ENCODE measurements at regions not wholly inside any gene's neighbourhood (a gene's known extent, or its start where the extent isn't known, plus 50 kb on each side); places are given as distances from the start of the nearest gene placed in this dataset.

DNA sequence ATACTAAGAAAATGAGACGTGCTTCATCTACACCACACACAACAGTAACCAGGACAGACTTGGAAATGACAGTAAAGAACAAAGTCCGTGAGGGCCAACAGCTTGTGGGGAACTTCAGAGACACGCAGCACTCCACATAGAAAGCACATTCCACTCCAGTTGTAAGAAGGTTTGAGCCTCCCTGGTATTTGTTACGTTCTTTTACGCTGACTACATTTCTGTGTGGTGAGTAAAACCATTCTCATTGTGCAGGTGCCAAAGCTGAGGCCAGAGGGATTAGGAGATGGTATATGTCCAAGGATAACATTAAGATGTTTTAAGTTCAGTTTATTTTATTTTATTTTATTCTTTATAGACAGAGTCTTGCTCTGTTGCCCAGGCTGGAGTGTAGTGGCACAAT lies 1189.9 kb downstream of the UQCRFS1 start:
- no peak for DNase-seq

DNA sequence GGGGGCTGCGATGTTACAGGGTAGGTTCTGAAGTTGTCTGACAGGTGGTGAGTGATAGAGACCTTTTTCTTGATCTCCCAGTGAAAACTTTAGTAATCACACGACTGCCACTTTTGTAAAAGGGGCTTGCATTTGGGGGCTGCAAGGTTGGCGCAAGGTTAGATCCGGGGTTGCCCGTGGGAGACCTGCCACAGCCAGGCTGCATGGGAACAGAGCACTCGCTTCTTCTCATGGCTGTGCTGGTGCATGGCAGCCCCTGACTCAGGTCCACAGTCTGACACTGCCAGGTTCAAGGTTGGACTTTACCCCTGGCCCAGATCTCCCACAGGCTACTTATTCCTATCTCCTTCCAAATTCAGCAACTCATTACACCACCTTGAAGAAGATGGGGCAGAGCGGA lies 1190.4 kb downstream of the UQCRFS1 start:
- no peak for DNase-seq

DNA sequence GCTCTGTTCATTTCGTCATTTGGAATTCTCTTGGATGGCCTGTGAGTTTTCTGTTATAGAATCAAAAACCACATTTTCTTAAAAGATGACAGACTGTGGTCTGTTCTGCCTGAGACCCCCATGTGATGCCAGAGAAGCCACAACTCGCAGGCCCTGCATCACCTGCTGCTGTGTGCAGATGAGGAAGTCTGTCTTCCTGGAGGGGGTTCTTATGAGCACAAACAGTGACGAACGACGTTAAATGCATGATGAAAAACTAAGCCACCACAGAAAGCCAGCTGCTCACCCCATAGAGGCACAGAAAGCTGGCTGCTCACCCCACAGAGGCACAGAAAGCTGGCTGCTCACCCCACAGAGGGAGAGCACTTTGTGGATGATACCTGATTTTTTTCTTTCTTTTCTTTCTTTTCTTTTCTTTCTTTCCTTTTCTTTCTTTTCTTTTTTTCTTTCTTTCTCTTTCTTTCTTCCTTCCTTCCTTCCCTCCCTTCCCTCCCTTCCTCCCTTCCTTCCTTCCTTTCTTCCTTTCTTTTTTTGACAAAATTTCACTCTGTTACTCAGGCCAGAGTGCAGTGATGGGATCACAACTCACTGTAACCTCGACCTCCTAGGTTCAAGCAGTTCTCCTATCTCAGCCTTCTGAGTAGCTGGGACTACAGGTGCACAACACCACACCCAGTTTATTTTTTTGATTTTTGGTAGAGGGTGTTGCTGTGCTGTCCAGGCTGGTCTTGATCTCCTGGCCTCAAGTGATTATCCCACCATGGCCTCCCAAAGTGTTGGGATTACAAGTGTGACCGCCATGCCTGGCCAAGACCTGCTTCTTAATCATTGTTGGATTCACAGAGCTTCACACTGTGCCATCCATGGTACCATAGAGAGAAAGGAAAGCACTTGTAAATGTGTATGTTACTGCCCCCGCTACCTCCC lies 1191.4 kb downstream of the UQCRFS1 start:
- DNase-seq: no peak

DNA sequence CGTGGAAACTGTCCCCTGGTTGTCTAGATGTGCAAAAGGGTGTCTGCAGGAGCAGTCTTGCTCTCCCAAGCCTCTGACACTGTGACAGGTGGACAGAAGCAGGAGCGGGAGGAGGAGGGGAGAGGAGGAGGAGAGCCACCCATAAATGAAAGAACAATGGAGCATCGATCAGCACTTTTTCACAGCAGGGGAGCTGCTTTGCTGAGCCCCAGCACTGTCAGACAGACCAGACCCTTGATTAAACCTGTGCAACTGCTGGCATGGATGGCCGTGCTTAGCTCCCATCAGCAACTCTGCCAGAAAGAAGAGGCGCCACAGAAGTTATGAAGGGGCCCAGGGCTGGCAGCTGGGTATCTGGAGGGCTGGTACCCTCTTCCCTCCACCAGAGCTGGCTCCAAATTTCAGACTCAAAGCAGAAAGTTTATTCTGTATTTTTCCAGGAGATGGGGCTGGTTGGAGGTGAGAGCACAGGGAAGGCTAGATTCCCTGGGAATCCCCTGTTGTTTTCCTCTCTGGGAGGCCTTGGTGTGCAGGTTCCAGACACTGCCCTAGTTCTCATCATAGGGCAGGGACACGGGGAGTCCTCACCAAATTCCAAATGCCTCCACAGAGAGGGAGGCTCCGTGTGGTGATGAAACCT lies 1192.2 kb downstream of the UQCRFS1 start:
- DNase-seq: no peak

DNA sequence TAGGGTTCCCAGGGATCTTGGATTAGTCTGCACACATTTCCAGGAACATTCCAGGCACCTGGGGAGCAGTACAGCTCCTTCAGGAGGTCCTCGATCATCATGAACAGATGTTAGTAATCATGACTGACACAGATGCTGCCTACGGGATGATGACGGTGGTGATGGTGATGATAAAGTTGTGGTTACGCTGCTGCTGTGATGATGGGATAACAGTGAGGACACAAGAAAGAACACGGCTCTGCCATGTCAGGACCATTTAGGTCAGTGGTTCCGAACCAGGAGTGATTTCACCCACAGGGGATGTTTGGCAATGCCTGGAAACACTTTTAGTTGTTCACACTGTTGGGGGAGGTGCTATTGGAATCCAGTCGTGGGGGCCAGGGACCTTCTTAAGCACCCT lies 1193.0 kb downstream of the UQCRFS1 start:
- no peak for DNase-seq

DNA sequence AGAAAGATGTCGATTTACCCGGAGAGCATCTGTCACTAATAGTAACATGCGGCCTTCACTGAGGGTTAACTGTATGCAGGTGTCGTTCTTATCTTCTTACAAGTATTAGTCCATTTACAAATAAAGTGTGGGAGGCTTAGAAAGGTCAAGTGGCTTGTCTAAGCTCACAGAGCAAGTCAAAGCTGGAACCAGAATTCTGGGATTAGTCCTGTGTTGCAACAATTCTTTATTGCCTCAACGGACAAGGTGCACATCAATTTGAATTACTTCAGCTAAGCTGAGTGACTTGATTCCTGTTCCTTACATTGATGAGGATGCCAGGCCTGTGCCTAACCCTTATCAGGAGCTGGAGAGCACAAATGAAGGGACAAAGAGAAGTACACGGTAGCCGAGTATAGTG lies 1193.6 kb downstream of the UQCRFS1 start:
- DNase-seq: no peak

DNA sequence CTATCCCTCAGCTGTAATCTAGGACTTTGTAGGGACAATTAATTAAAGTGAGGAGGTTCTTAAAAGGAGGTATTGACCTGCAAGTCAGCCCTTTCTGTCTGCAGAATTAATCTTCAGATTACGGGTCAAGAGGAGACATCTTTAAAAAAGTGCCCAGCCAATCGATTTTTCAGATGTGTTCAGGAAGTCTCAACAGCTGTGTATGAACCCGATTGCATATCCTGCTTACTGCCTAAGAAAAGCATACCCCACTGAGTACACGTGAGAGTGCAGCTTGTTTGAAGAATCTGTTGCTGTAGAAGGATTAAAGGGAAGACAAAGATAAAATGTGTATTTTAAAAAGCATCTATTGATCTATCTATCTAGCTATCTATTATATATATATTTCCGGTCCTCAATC lies 1194.5 kb downstream of the UQCRFS1 start:
- no peak for DNase-seq

DNA sequence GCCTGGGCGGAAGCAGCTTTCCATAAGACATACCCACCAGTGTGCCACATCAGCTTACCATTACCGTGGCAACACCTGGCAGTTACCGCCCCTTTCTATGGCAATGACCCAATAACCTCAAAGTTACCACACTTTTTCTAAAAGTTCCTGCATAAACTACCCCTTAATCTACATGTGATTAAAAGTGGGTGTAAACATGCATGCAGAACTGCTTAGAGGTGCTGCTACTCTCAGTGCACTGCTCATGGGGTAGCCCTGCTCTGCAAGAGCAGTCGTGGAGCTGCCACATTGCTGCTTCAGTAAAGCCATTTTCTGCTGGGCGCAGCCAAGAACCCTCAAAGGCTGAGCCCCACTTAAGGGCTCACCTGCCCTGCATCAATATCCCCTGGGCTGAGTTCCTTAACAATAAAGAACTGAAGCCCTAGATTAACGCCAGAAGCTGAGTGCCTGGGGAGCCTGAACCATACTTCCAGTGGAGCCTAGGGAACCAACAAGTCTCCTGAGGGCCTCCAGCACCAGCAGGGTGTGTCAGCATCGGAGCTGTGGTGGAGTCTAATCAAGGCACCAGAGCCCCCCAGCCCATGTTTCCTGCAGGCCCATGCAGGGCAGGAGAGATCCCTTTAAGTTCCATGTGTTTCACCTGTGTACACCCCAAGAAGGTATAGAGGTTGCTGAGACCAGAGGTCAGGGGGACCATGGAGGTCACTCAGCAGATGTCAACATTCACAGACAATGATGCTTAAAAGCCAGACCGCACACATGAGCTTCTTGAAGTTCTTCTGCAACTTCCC lies 1198.1 kb downstream of the UQCRFS1 start:
- DNase-seq: no peak

DNA sequence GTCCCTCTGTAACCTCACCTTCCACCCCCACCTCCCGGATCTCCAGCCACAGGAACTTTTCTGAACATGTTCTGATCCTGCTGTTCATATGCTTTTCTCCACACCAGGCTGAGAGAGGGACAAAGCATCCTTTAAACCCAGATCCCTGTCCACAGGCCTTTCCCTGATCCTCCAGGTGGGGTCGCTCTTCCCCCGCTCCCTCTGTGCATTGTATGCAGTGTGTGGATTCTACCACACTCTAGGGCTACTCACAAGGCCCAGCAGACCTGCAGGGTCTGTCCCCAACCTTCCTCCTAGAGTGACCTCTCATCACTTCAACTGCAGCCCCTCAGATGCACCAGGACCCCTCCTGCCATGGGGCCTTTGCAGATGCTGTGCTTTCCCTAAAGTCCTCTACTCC lies 1200.6 kb downstream of the UQCRFS1 start:
- no peak for DNase-seq

DNA sequence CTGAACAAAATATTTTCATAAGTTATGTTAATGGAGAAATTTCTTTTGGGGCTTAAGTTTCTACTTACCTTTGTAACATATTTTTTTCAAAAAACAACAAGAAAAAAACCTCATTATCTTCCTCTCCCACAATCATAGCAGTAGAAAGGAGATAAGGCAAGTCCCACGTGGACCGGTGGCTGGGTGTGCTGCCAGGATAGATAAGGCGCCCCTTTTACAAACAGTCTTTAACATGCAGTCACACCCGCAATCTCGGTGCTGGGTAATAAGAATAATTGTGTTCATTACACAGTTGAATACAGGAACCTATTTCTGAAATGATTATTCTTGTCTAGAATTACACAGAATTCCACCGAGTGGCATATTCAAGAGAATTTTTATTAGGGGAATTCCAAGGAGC lies 1202.3 kb downstream of the UQCRFS1 start:
- no peak for DNase-seq

DNA sequence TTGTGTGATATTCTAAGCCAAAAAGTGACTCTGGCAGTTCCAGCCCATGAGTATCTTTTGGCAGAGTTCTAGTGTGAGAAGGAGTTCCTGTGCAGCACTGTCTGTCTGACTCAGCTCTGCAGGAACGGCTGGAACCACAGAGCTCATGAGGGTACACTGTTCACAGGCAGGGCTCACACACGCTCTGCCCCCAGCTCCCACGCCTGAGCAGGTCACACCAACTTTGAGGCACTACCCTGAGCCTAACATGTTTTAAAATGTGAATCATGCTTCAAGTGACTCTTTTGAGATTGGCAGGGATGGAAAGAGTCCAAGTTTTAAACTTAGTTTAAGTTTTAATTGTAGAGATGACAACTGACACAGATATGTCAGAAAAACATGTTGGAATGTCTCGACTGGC lies 1203.3 kb downstream of the UQCRFS1 start:
- DNase-seq: no peak

DNA sequence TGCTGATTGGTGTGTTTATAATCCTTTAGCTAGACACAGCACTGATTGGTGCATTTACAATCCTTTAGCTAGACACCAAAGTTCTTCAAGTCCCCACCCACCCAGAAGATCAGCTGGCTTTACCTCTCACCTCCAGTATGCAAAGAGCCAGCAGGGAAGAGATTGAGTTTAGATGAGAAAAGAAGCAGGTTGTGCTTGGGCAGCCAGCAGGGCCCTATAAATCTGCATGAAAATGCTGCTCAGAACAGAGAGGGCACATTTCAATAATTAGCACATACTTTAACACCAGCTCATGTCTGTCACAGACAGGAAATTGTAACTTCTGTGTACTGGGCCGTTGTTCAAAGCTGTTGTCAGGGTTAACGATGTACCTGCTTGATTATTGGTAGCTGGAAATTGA lies 1204.3 kb downstream of the UQCRFS1 start:
- DNase-seq: no peak

DNA sequence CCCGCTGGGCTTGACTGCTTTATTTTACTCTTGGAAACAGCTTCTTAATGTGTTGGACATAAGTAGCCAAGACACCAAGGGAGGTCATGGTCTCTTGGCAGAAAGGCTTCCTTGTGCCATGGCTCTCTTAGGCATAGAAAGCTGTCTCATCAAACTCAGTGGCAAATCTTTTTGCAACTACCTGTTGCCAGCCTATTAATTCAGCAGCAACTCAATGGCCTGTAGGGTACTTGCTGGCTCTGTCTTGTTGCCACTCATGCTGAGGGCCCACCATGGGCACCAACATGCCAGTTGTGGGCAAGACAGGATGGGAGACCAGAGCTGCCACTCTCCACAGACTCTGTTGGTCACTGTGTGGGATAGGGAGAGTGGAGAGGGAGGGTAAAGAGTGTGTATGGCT lies 1209.4 kb downstream of the UQCRFS1 start:
- no peak for DNase-seq

DNA sequence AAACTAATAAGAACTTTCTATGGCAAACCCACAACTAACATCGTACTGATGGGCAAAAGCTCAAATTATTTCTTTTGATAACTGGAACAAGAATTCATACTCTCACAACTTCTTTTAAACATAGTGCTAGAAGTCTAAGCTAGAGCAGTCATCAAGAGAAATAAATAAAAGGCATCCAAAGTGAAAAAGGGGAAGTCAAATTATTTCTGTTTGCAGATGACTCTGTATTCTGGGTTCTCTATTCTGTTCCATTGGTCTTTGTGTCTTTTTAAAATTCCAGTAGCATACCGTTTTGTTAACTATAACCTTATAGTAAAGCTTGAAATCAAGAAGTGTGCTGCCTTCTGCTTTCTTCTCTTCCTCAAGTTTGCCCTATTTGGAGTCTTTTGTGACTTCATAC lies 1215.9 kb downstream of the UQCRFS1 start:
- DNase-seq: no peak

DNA sequence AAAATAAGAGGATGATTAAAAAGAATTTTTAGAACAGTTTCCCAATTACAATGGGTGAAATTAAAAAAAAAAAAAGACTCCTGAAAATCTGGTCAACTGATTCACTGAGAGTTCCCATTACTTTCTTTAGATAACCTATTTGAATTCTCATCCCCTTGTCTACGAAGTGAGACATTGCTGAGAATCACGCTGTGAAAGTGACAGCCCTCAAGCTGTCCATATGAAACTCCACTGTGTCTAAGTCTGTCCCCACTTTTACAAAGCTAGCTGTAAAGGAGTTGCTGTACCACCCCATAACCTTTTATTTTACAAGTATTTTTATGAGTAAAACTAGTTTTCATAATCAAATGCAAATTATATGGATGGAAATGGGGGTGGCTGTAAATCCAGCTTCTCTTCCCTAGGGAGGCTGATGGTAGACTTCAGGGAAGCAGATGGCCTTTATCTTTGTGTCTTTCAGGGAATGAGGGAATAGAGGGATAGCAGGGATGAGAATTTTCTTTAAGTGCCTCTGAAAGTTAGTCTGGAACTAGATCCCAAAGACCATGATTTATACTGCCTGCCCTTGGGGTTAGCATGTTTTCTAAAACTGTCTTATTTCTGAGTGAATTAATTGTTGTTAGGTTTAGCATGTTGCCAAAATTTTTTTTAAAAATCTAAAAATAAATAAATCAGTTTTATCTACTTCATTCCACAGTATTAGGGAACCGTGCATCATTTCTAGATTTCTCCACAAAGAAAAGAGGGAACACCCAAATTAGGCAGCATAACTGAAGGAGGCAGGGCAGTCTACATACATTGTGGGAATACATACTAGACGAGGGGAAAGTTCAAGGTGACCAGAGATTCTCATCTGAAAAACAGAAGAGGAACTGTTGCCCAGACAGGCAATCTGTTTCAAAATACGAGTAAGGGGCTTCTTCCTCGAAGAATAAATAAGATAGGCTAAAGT lies 1219.1 kb downstream of the UQCRFS1 start:
- DNase-seq: no peak

DNA sequence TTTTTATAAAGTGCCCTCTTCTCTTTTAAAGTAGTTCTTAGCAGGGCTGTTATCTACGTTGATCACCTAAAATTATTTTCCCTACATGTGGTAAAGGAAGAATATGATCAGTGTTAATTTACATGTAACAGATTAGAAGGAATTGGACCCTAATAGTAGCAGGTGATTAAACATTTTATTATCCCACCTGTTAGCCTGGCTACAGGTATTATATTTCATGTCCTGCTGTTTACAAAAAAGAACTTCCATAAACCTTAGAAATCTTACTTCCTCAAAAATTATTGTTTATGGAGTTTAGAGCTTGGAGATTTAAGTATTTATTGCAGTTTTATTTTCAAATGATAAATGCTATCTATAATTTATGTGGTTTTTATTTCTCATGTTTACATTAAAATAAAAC lies 1226.7 kb downstream of the UQCRFS1 start:
- DNase-seq: no peak

DNA sequence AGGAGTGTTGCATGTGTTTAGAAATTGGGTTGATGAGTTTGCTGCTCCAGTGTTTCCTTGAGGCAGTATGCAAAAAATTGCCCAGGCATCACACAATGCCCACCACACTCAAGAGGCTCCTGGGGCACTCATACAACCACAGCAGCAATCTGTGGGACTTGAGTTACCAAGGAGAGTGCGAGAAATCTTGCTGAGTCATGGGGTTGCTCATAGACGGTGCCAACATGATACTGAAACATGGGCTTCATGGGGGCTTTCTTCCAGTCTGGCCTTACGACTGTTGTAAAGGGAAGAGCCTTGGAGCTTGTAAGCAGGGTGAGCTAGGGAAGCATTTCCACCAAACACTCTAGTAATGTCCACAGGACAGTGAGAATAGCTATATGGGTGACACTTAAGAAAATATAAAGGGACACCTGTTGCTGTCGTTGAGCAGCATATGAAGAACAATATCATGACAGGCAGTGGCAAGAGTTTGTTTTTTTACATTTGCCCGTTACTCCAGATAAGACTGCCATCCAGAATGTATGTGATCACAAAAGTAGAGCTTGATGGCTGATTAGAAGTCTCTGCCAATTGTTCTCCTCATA lies 1237.4 kb downstream of the UQCRFS1 start:
- DNase-seq: no peak

DNA sequence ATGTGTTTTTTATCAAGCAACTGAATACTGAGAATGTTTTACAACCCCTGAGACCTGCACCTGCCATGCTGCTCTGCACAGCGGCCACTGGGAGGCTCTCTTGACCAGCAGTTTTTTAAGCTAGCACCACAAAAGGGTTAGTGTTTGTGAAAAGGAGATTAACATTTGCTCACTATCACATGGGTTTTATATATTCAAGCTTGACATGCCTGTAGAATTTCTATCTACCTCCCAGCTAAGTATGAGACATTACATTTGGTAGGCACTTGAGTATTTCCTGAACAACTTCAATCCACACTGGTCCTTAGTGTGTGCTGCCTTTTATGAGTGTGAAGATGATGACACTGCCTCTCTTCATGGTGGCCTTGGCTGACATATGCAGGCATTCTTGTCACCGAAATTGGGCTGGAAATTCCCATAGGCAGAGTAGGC lies 1238.9 kb downstream of the UQCRFS1 start:
- no peak for DNase-seq

DNA sequence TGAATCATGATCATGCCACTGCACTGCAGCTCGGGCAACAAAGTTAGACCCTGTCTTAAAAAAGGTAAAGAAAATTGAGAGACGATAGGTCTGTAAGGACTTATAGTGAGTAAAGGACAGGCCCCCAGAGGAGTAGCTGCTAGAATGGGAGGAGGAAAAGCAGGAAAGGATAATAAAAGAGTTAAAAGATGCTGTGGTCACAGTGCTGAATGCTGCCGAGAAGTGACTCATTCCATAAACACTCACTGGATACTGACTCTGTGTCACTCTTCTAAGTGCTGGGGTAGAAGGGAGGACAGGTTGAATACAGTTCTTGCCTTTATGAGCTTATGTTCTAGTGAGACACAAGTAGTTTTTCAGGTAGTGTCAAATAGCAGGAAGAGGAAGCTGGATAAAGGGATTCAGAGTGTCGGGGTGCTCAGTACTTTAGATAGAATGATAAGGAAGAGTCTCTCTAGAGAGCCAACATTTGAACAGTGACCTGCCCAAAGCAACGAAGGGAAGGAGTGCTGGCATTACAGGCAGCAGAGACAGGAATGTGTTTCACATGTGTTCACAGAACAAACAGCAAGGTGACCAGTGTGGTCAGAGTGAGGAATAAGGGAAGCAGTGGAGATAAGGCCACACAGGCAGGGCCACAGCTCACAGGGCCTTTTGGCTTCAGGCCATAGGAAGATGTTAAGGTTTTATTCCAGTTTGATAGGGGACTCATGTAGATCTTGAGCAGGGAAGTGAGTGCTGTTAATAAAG lies 1240.5 kb downstream of the UQCRFS1 start:
- DNase-seq: no peak

DNA sequence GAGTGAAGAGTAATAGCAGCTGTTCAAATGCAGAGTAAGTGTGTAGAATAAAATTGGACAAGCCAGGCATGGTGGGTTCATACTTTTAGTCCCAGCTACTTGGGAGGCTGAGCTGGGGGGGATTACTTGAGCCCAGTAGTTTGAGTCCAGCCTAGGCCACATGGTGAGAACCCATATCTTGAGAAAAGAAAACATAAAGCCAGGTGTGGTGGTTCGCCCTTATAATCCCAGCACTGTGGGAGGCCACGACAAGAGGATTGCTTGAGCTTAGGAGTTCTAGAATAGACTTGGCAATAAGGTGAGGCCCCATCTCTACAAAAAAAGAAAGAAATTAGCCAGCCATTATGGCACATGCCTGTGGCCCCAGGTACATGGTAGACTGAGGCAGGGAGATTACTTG lies 1241.1 kb downstream of the UQCRFS1 start:
- no peak for DNase-seq

DNA sequence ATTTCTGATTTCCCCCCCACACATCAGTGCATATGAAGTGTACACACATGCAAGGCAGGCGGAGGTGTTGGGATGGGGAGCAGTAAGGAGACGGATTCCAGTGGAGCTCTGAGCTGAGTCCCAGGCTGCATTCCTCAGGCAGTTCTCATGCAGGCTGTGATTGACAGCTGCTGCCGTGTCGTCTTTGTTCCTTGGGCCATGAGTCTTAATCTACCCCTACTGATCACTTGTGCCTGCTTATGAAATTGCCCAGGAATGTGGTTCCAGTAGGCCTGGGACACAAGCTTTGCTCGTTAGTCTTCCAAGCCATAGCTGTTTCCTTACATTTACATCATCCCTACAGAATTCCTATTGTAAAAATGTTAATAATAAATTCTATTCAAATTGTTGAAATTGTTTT lies 1241.9 kb downstream of the UQCRFS1 start:
- no peak for DNase-seq

All from cortex of kidney (tissue), 1 donor.